Mesenteric fat pad (tissue), 1 donor: ENCODE measurements at regions not wholly inside any gene's neighbourhood (a gene's known extent, or its start where the extent isn't known, plus 50 kb on each side); places are given as distances from the start of the nearest gene placed in this dataset.

Experiments
- DNase-seq: peaks from one replicate; pipeline ENCODE4 v3.0.0-alpha.2; 2020; ENCODE audit warnings: low spot score
- donor health status: DM: yes; HTN: yes; CAD: no.

- DNase-seq, result no peak
Measured at GRCh38 chrX:95585321-95585720, 1099.3 kb upstream of the DIAPH2 start.

DNA sequence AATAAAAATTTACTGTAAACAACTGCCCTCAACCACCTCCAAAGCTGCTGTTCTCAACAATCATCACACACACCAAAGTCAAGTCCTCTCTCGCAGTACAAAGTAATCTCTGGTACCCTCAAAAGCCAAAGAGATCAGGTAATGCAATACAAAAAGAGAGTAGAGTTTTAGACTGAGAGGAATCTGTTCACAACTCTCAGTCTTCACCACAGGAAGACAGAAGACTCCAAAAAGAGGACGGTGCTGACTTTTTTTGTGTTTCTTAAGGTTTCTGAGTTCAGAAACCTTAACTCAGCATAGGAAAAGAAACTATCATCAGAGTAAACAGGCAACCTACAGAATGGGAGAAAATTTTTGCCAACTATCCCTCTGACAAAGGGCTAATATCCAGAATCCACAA, 1072.3 kb upstream of the DIAPH2 start:
- no peak for DNase-seq

DNA sequence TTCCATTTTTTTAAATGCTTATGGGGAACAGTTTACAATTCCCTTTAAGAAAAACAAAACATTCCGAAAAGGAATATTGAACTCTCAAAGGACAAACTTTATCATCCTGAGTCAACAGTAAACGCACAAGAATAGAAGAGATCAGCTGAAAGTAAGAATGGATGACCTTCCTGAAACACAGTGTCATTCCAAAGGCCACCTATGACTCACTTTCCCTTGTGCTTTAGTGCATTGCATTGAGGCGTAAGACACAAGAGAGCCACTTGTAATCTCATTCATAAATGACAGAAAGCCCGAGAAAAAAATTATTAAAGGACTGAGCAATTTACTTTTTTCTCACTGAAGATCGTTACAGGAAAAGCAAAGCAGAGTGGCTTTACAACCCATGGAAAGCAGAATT, 1062.4 kb upstream of the DIAPH2 start:
- DNase-seq, result no peak

GRCh38 chrX:95626748-95627147, 1057.9 kb upstream of the DIAPH2 start:
- no peak for DNase-seq

- DNase-seq, result no peak
Measured at GRCh38 chrX:95628796-95629195, 1055.8 kb upstream of the DIAPH2 start.

GRCh38 chrX:95629737-95630136, 1054.9 kb upstream of the DIAPH2 start:
- no peak for DNase-seq

- DNase-seq, result no peak
Measured at GRCh38 chrX:95640226-95640625, 1044.4 kb upstream of the DIAPH2 start.

DNA sequence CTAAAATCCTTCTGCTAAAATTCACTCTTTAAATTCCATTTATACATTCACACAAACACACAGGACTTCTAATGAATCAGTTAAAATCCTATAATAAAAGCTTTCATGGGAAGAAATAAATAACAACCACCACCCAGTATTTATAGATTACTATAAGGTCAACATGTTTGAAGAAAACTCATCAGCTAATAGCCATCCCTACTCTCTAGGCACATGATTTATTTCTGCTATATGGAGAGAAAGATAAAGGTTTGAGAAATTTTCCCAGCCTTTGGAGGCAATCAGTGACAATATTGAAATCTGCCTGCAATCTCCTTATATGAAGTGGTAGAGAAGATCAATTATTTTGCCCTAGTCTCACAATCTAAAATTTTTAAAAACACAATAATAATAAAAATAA, 1038.9 kb upstream of the DIAPH2 start:
- no peak for DNase-seq

DNA sequence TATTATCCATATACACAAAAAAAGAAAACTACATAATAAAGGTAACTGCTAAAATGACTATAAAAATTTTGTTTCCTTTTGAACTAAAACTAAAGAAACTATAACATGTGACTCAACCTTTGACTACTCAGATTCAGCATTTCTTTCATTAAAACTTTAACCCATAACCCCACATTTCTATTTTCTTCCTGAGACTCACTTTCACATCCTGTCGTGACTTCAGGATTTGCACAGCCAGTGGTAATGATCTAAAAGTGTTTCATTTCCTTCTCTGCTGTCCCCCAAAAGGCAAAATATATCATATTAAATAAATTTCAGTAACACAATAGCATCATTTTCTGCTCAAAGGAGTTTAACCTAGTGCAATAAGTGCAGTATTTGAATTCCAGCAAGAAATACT, 1022.4 kb upstream of the DIAPH2 start:
- no peak for DNase-seq

DNA sequence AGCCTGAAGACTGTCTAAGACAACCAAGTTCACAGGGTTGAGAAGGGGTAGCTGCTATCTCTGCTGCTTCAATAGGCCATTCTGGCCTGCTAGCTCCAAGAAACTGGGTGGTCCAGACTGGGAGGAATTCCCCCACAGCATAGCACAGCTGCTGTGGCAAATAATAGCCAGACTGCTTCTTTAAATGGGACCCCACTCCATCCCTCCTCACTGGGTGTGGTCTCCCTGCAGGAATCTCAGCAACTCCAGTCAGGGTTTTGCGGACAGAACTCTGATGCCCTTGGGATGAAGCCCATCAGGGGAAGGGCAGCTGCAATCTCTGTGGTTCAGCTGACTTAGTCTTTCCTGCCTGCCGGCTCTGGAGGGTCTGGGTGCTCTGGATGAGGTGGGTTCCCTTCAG, 1018.6 kb upstream of the DIAPH2 start:
- no peak for DNase-seq

DNA sequence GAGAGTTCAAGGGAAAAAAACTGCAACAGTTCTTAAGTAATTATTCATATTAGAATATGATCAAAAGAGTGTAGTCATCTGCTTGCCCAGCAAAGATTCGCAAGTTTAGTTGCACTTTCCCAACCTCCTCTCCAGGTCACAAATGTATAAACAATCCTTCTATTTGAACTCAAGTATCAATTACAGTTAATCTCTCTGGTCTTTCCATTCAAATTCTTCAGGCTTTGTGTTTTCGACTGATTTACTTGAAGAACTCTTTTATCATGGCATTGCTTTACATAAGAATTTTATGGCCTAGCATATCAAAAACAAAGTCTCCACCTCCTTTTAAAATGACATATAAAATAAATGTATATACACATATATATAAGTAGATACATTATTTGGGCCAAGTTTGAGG, 1009.6 kb upstream of the DIAPH2 start:
- DNase-seq, result no peak

DNA sequence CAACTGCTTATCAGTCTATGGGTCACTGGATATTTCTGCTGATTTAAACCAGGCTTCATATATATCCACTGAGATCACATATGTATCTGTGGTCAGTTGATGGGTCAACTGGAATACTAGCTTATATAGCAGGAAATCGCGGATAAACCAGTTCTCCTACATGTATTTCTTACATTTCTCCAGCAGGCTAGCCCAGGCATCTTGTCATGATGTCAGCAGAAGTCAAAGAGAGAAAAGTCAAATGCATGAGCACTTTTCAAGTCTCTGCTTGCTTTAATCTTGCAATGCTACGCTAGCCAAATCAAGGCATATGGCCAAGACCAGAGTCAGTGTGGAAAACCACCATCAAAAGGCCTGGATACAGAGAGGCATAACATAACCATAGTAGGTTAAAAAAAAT, 1008.8 kb upstream of the DIAPH2 start:
- no peak for DNase-seq

DNA sequence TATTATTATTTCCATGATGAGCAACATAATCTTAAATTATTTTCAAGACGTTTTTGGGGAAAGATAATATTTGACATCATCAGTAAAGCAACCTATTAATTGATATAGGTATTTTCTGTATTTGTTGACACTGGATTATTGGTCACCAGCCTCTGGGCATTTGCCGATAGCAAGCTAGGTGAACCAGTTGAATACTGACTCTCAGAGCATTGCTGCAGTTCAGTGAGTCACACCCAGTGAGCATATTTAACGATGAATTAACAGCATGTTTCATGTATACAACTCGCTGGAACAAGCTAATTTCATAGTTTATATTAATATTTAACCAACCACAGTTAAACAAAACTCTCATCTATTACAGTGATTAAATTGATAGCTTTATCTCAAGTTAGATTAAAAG, 1006.0 kb upstream of the DIAPH2 start:
- DNase-seq, result no peak

GRCh38 chrX:95693365-95693764, 991.3 kb upstream of the DIAPH2 start:
- DNase-seq, result no peak

GRCh38 chrX:95703696-95704095, 980.9 kb upstream of the DIAPH2 start:
- no peak for DNase-seq

DNA sequence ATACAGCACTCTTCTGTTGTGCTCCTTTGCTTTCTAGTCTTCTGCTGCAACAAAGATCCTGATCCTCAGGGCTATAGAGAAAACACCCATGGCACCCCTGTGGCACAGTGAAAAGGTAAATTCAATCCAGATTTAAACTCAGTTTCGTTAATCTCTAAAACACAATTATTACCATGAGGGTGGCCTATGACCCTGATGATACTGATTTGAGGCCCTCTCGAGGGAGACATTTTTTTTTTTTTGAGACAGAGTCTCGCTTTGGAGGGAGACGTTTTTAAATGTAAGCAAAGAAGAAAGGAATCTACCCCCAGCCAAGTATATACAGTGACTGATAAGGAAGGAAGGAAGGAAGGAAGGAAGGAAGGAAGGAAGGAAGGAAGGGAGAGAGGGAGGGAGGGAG, 967.8 kb upstream of the DIAPH2 start:
- DNase-seq, result no peak

DNA sequence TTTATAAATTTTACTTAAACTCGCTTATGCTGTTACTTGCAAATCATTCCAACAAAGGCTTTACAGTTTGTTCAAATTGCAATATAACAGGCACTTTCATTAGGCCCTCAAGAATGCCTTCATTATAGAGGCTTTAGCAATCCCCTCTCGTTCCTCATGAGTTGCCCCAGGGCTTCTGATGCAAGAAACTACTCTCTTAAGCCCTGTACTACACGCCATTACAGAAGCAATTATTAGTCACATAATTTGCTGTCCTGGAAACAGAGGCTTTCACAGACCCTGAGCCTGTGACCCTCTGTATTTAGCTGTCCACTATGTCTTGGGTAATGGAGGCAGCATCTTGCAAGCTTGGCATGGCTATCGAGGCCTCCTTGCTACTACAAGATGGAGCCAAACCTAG, 965.9 kb upstream of the DIAPH2 start:
- DNase-seq, result no peak

- no peak for DNase-seq
Measured at GRCh38 chrX:95721011-95721410, 963.6 kb upstream of the DIAPH2 start.

GRCh38 chrX:95728446-95728845, 956.2 kb upstream of the DIAPH2 start:
- DNase-seq, result no peak

- no peak for DNase-seq
Measured at GRCh38 chrX:95729401-95729800, 955.2 kb upstream of the DIAPH2 start.

DNA sequence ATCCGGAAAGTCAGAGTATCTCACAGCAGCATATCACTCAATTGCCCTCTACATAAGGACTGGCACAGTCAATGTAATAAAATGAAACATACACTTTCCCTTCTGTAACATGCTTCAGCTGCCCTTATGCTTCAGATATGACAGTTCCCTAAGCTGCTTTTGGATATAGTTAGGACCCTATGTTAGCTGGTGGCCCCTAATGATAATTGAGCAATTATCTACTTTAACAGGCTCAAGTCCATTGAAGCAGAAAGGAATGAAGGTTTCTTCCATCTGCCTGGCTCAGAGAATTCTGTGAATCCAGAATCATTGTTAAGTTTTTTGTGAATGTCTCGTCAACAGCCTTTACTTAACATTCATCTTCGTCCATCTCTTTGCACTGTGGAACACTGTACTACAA, 951.2 kb upstream of the DIAPH2 start:
- no peak for DNase-seq

DNA sequence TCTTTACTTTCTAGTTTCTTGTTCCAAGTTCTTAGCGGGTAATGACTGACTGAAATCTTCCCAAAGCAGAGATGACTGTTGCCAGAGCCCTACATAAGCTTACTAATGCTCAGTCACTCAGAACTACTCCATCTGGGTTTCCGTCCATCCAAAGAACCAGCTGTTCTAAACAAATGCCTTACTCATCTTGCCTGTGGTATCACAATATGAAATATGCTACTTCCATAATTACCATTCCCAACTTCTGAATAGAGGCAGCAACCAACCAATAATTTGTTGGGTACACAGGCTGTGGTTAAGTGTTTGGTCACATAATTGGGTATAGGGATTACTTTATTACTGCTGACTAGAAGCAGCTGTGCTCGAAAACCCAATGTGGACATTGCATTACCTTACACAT, 930.2 kb upstream of the DIAPH2 start:
- DNase-seq, result no peak

GRCh38 chrX:95760356-95760755, 924.3 kb upstream of the DIAPH2 start:
- no peak for DNase-seq

GRCh38 chrX:95762716-95763115, 921.9 kb upstream of the DIAPH2 start:
- no peak for DNase-seq
